Renal pelvis (tissue), 1 donor: ENCODE measurements at regions not wholly inside any gene's neighbourhood (a gene's known extent, or its start where the extent isn't known, plus 50 kb on each side); places are given as distances from the start of the nearest gene placed in this dataset.
"Not testable (repeated sequence)": the region's sequence is repeated elsewhere in the genome, so short reads cannot be mapped to it uniquely, and the experiment has no call there.

Source experiments
- DNase-seq: peaks from one replicate; pipeline ENCODE4 v3.0.0-alpha.2; 2013

GRCh38 chr5:163950248-163950647 lies 444.8 kb downstream of the MAT2B start:
- DNase-seq: no peak

- DNase-seq: no peak
These were observed 445.6 kb downstream of the MAT2B start for GRCh38 chr5:163951069-163951468.

DNA sequence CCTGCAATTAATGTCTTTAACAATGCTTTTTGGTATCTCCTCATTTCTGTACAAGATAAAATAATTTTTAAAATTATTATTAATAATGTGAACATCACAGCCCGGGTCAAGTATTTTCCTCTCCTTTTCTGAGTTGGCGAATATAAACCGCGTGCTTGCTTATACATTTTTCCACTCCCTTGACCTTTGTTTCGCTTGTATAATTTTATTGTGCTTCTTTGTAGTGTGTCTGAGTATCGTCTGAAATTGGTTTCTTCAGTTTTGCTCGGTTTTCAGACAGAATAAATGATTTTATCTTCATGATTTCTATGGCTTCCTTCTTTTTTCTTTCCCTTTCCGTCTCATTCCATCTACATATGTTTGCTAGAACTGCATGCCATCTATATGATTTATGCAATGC lies 448.5 kb downstream of the MAT2B start:
- DNase-seq: no peak

- not testable (repeated sequence) for DNase-seq
These were observed 455.8 kb downstream of the MAT2B start for GRCh38 chr5:163961230-163961629.

DNA sequence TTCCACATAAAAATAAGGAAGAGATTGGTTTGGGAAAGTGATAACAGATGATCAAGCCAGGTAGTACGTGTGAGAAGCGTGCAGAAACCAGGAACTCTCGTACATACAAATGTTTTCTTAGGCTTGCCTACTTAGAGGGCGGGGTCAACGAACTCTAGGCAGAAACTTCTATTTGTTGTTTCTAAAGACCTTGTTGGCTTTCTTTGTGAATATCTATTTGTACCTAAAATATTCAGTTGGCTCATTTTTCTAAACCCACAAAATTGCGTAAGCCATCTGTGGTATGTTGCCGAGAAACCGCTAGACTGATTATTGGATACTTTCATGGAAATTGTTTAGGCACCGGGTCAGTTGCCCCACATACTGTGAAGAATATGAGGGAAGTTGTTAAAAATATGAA lies 458.5 kb downstream of the MAT2B start:
- DNase-seq: no peak

GRCh38 chr5:163964671-163965070 lies 459.3 kb downstream of the MAT2B start:
- DNase-seq: peak; percentile 73

GRCh38 chr5:163967268-163967667 lies 461.8 kb downstream of the MAT2B start:
- DNase-seq: peak; percentile 17

DNA sequence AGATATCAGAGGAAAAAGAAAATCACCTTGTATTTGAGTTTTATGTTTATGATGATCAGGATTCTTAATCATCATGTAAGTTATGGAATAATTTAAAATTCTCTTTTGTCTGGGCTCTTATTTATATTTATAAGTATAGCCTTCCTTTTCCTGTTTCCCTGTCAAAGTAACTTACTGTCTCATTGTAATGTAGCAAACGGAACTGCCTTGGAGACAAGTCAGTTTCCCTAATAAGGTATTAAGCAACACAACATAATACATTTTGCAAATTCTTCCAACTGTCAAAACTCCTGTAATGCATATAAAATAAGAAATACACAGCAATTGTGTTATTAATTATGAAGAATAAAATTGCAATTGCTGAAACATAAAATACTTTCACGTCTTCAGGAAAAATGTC lies 463.2 kb downstream of the MAT2B start:
- no peak for DNase-seq

DNA sequence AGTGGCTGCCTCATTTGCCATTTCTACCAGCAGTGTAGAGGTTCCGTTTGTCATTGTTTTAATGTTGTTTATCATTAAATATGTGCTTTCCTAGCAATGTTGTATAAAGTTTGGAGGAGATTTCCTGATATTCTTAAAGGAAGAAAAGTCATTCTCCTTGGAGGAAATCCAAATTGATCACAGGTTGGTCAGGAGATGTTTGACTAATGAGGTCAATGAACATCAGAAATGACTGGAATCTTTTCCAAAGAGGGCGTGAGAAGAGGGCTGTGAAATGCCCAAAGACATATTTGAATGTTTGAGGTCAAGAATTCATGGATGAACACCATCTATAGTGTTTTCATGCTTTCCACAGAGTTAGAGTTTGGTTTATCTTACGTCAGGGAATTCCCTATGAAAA lies 471.3 kb downstream of the MAT2B start:
- no peak for DNase-seq

- no peak for DNase-seq
These were observed 473.5 kb downstream of the MAT2B start for GRCh38 chr5:163978897-163979296.

- DNase-seq: no peak
These were observed 483.1 kb downstream of the MAT2B start for GRCh38 chr5:163988566-163988965.

DNA sequence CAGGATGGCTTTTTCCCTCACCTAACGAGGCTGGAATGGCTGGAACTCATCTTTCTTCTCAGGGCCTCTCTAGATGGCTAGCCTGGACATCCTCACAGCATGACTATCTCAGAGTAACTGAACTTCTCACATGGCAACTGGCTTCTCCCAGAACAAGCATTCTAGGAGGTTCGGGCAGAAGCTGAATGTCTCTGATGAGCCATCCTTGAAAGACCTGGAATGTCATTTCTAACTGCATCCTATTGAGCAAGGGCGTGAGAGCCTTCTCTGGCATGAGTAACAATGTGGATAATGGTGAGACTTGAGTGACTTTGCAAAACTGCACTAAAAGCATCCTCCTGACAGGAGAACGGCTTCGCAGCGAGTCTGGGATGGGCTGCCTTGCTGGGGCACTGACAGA lies 487.7 kb downstream of the MAT2B start:
- no peak for DNase-seq

GRCh38 chr5:163995206-163995605 lies 489.8 kb downstream of the MAT2B start:
- no peak for DNase-seq

DNA sequence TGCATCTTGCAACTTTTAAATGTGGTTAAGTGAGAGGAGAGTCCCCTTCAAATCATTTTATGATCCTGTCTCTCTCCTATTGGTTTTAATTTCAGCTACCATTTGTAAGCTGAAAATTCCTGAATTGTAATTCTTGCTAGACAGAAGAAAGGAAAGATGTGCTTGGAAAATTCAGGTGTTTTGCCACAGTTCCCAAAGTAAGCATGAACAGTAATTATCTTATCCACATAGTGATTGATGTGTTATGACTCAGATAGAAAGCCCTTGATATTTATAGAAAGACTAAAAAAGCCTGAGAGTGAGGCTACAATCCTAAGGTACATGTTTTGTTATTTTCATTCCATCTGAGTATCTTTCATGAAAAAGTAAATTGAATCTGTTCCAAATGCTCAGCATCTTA lies 492.5 kb downstream of the MAT2B start:
- DNase-seq: no peak

DNA sequence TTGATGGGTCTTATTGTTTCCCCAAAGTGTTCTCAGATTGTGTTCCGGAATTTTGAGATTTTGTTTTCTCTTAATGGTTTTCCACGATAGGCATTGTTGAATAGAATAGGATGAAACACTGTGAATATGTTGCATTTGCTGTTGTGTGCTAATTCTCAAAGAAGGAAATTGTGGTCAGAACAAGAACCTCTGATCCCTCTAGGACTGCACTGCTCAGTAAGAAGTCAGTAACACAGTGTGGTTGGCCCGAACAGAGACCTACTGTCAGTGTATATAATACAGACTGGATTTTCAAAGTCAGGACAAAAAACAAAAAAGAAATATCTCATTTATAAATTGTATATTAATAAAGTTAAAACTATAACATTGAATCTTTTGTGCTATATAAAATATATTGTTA lies 494.8 kb downstream of the MAT2B start:
- no peak for DNase-seq

GRCh38 chr5:164000819-164001218 lies 495.4 kb downstream of the MAT2B start:
- DNase-seq: no peak

GRCh38 chr5:164002214-164002613 lies 496.8 kb downstream of the MAT2B start:
- DNase-seq: peak; percentile 66

DNA sequence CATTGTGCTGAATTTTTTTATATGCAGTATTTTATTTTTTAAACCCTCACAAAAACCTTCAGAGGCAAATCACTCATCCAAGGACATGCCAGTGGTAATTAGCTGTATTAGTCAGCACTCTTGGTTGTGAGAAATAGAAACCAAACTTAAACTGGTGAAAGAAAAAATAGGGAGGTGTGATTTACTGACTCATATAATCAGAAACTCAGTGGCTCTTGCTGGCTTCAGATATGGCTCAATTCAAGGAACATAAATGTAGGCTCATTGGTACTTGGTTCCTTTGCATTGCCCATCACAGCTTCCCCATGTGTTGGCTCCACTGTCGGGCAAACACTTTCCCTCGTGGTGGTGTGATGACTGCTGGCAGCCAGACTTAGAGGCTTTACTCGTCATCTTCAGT lies 497.2 kb downstream of the MAT2B start:
- DNase-seq: no peak

GRCh38 chr5:164005071-164005470 lies 499.7 kb downstream of the MAT2B start:
- no peak for DNase-seq

DNA sequence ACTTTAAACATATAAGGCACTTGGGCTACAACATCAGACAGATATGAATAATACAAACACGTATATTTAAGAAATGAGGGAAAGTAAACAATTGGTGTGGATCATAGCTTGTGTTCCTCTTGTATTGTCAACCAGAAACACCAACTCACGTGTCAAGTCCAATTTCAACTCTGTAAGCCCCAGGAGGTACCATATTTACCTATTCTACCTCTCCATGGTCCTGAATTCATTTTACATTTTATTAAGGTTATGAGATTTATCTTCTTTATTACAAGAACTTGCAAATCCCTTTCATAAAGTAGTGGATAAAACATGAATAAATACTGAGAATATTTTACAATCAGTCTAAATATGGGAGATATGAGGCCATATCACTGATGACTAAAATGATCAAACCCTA lies 501.6 kb downstream of the MAT2B start:
- no peak for DNase-seq

GRCh38 chr5:164009621-164010020 lies 504.2 kb downstream of the MAT2B start:
- no peak for DNase-seq

DNA sequence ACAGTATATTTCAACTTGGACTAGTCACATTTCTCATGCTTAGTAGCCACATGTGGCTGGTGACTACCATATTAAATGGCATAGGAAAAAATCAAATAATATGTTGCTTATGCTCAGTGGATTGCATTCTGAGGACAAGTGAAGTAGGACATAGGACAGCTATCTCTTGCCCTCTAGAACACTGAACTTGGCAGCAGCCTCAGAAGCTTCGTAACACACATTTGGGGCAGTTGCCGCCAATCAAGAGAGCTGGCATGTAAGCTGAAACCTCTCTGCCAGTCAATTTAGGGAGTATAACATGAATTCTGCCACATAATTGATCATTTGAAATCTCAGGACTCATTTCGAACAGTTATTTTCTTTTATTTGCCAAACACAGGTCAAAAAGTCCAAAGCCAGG lies 505.5 kb downstream of the MAT2B start:
- DNase-seq: no peak

DNA sequence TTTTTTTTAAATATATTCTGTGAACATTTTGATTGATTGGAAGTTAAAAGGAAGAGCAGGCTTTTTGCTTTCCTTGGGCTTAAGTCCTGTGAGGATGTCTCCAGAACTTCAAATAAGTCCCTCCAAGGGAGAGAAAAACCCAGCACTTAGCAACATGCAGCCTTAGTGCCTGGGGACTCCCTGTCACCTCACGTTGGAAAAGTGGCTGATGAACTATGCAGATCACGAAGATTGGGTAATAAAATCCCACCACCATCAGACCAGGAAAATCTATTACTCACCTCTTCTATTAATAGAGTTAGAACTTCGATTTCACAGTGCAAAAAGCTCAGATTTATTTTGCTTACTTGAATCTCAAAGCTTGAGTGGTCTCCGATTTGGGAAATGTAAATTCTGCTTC lies 507.0 kb downstream of the MAT2B start:
- DNase-seq: no peak

DNA sequence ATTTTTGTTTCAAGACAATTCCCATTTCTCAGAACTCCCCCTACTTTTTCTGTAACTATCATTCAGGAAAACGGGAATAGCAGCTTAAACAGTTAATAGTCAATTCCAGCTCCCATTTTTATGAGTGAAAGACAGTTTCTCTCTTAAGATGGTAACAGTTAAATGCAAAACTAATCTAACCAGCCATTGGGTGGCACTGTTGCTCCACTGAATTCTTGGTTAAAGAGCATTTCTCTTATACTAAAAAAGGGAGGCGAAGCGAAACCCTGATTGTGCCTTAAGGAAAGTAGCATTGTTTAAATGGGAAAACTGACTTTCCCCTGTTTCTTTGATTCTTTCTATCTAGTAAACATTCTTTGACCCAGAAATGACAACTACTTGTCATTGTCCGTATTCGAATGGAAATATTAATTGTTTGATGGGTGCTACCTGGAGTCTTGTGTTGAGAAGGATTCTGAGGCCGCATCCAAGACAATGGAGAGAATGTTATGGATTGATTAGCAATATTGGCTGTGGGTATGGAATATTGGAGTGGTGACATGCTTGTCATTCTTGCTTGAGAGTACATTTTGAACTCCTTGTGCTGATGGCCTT lies 507.8 kb downstream of the MAT2B start:
- DNase-seq: peak; percentile 83

GRCh38 chr5:164020116-164020515 lies 514.7 kb downstream of the MAT2B start:
- DNase-seq: no peak
